Tibial artery (tissue), 4 donors: ENCODE measurements at regions not wholly inside any gene's neighbourhood (a gene's known extent, or its start where the extent isn't known, plus 50 kb on each side); places are given as distances from the start of the nearest gene placed in this dataset.
"Not testable (repeated sequence)": the region's sequence is repeated elsewhere in the genome, so short reads cannot be mapped to it uniquely, and the experiment has no call there.

Experiments used
- DNase-seq, 2 donors: peaks; one replicate each; pipeline ENCODE4 v3.0.0-alpha.2; 2019
- H3K27ac ChIP-seq, 2 donors: fragments of 200-600 bp; sonication (generic) in 1 of 2; 1 replicate in 1 of 2; 2 replicates in 1 of 2; pipeline ENCODE4 v1.5.1; 2018 to 2019; ENCODE audit warnings: mild to moderate bottlenecking in 1 of 2
- H3K27me3 ChIP-seq, 2 donors: fragments of 200-600 bp; sonication (generic) in 1 of 2; one replicate each; pipeline versions ENCODE4 v1.5.1 to v1.6.0; 2016 to 2019
- H3K36me3 ChIP-seq, 3 donors: fragments of 200-600 bp; sonication (generic) in 2 of 3; one replicate each; pipeline ENCODE4 v1.5.1; 2016 to 2019; ENCODE audit warnings: mild to moderate bottlenecking in 2 of 3
- H3K4me1 ChIP-seq, 4 donors: fragments of 200-600 bp; sonication (generic) in 2 of 4; 1 replicate in 3 of 4; 2 replicates in 1 of 4; pipeline ENCODE4 v1.5.1; 2016 to 2019
- H3K4me3 ChIP-seq, 2 donors: fragments of 200-600 bp; sonication (generic) in 1 of 2; 1 replicate in 1 of 2; 2 replicates in 1 of 2; pipeline ENCODE4 v1.5.1; 2018 to 2019; ENCODE audit warnings: mild to moderate bottlenecking in 2 of 2
- H3K9me3 ChIP-seq, 3 donors: fragments of 200-600 bp; sonication (generic) in 1 of 3; one replicate each; pipeline ENCODE4 v1.5.1; 2016 to 2019
- intact Hi-C: fragments of 100-400 bp; cut with DNase I; formaldehyde crosslinking; loops from one replicate; pipeline ENCODE4 v1.15.0; 2023; ENCODE audit warnings: low total_unique reads
- TF ChIP-seq, protein P1 (sequence below), 2 experiments: fragments of 200-600 bp in 1 of 2; fragments of 450-650 bp in 1 of 2; IDR thresholded peaks; one replicate each; pipeline ENCODE4 v1.5.1; 2017 to 2019; ENCODE audit warnings: antibody characterized with exemption in 2 of 2, mild to moderate bottlenecking in 1 of 2, moderate library complexity in 1 of 2

DNA sequence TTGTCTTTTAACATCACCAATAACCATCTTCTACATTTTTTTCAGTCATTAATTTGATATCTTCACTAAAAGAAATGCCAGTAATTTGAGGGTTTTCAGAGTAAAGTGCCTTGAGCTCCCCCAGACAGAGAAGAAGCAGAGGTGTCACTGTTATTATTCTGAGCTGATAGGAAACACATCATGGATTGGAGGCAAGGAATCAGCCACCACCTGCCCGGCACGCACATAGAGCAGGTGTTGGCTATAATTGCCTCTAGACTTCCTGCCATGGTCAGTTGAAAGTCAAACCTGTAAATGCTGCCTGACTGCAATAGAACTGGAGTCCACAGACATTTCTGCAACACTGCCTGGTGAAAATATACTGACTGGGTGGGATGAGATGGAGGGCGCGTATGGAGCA lies 776.6 kb downstream of the UQCRFS1 start:
- intact Hi-C loops = no loop called here
- H3K4me1 ChIP-seq = no peaks in the 10 kb centered on the region
- H3K9me3 ChIP-seq = no peaks in the 10 kb centered on the region
- H3K4me3 ChIP-seq = no peak overlapping the region
- no peak overlapping the region for H3K27ac ChIP-seq
- TF ChIP-seq, protein P1, sequence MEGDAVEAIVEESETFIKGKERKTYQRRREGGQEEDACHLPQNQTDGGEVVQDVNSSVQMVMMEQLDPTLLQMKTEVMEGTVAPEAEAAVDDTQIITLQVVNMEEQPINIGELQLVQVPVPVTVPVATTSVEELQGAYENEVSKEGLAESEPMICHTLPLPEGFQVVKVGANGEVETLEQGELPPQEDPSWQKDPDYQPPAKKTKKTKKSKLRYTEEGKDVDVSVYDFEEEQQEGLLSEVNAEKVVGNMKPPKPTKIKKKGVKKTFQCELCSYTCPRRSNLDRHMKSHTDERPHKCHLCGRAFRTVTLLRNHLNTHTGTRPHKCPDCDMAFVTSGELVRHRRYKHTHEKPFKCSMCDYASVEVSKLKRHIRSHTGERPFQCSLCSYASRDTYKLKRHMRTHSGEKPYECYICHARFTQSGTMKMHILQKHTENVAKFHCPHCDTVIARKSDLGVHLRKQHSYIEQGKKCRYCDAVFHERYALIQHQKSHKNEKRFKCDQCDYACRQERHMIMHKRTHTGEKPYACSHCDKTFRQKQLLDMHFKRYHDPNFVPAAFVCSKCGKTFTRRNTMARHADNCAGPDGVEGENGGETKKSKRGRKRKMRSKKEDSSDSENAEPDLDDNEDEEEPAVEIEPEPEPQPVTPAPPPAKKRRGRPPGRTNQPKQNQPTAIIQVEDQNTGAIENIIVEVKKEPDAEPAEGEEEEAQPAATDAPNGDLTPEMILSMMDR (IDR thresholded peaks at IDR 0.05) = no peak
- H3K36me3 ChIP-seq = no peaks in the 10 kb centered on the region
- H3K27me3 ChIP-seq = no peaks in the 10 kb centered on the region
- no peak for DNase-seq

DNA sequence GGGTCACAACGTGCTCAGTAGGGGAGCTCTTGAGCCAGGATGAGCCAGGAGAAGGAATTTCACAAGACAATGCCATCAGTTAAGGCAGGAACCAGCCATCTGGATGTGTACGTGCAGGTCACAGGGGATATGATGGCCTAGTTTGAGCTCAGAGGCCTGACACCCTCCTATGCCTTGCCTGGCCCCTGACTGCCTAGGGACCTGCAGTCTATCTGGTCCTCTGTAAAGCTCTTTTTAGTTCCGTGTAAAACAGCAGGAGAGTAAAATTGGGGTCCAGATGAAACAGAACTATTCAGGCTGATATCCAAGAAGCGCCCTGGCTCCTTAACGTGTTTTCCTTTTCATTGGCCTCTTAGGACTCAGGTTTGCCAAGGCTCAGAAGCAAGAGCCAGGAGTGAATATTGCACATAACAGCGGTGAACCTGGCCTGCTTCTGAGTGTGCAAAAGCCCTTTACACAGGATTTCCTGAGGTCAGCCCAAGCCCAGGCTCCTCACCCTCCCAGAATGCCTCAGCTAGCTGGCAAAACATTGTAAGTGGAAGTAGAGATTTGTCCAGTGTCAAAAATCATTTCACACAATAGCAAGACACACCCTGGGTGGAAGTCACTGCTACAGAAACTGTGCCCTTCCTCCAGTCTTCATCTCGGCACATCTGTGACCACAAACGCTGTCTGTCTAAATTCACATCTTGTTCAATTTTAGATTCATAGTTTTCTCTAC lies 777.2 kb downstream of the UQCRFS1 start:
- no peak overlapping the region for H3K4me3 ChIP-seq
- H3K27me3 ChIP-seq = no peaks in the 10 kb centered on the region
- H3K4me1 ChIP-seq = no peaks in the 10 kb centered on the region
- no peak for DNase-seq
- no peaks in the 10 kb centered on the region for H3K36me3 ChIP-seq
- intact Hi-C loops = no loop called here
- H3K27ac ChIP-seq = no peak overlapping the region
- TF ChIP-seq, protein P1 (IDR thresholded peaks at IDR 0.05) = no peak
- no peaks in the 10 kb centered on the region for H3K9me3 ChIP-seq

DNA sequence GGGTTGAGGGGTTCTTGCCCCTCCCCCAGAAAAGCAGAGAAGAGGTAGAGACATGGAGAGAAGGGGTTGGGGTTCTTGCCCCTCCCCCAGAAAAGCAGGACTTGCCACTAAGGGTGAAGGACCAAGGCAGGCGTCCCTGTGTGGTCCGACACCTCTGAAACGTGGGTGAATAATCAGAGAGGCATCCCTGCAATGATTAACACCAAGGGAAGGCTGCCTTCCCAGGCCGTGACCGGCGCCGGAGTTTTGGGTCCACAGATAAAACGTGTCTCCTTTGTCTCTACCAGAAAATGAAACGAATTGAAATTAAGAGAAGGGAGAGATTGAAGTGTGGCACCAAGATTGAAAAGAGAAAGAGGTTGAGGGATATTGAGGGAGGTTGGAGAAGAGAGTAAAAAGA lies 778.2 kb downstream of the UQCRFS1 start:
- H3K27ac ChIP-seq, intact Hi-C loops: not testable (repeated sequence)

DNA sequence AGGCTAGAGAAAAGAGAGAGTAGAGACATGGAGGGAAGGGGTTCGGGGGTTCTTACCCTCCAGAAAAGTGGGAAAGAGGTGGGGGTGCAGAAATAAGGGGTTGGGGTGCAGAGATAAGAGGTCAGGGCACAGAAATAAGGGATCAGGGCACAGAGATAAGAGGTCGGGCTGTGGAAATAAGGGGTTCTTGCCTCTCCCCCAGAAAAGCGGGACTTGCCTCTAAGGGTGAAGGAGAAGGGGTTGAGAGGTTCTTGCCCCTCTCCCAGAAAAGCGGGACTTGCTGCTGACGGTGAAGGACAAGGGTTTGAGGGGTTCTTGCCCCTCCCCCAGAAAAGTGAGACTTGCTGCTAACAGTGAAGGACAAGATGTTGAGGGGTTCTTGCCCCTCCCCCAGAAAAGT lies 778.6 kb downstream of the UQCRFS1 start:
- intact Hi-C loops, H3K4me3 ChIP-seq, DNase-seq, H3K27ac ChIP-seq, H3K27me3 ChIP-seq, H3K9me3 ChIP-seq, H3K4me1 ChIP-seq, H3K36me3 ChIP-seq: not testable (repeated sequence)

More for the DNA sequence above, 778.2 kb downstream of the UQCRFS1 start:
- not testable (repeated sequence) for H3K4me1 ChIP-seq, H3K4me3 ChIP-seq, H3K9me3 ChIP-seq, H3K36me3 ChIP-seq, H3K27me3 ChIP-seq, DNase-seq

DNA sequence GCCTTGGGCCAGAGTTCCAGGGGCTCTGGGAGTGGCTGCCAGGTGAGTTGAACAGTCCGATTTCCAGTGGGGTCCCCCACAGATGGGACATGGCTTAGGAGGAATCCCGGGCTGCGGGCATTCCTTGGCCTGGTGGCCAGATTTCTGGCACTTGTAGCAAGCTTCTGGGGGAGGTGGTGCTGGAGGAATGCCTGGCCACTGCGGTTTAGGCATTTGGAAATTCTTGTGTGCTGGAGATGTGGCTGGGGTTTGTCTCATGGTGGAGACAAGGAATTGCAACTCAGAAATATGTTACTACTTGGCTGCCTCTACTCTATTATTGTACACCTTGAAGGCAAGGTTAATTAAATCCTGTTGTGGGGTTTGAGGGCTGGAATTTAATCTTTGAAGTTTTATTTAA lies 779.8 kb downstream of the UQCRFS1 start:
- H3K36me3 ChIP-seq, H3K27me3 ChIP-seq, H3K4me1 ChIP-seq, intact Hi-C loops, H3K4me3 ChIP-seq, H3K27ac ChIP-seq, DNase-seq, H3K9me3 ChIP-seq: not testable (repeated sequence)

DNA sequence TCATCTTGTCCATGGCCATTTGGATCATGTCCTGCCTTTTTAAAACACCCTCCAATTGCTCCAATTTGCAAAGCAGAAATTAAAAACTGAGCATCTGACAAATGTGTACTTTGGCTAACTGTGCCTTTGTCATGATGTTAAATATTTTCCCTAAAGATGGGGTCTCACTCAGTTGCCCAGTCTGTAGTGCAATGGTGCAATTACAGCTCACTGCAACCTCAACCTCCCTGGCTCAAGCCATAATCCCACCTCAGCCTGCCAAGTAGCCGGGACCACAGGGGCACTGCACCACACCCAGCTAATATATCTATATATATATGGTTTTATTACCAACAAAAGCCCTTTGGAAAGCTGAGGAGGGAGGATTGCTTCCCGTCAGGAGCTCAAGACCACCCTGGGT lies 782.7 kb downstream of the UQCRFS1 start:
- Histone ChIP-seq H3K9me3 (no peaks in the 10 kb centered on the region), H3K27me3 (no peaks in the 10 kb centered on the region), H3K36me3 (no peaks in the 10 kb centered on the region), H3K4me3 (no peak overlapping the region), H3K27ac (no peak overlapping the region), H3K4me1 (no peaks in the 10 kb centered on the region)
- no peak for DNase-seq
- intact Hi-C loops = no loop called here
- TF ChIP-seq, protein P1 (IDR thresholded peaks at IDR 0.05) = no peak

DNA sequence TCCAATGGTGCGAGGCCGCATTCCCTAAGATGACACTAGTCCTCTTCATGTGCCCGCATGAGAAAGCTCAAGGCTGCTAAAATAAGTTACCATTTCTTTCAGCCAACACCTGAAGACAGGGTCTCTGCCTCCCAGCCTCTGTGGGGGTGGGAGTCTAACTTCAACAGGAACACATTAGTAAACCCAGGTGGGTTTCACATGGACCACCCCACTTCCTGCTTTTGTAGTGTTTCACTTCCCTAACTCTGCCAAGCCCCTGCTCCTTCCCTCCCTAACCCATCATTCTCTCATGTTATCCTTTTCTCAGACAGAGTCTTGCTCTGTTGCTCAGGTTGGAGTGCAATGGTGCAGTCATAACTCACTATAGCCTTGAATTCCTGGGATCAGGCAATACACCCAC lies 783.6 kb downstream of the UQCRFS1 start:
- no peaks in the 10 kb centered on the region for H3K4me1 ChIP-seq
- H3K4me3 ChIP-seq = no peak overlapping the region
- DNase-seq = no peak

More for the DNA sequence above, 783.6 kb downstream of the UQCRFS1 start:
- H3K9me3 ChIP-seq = no peaks in the 10 kb centered on the region
- TF ChIP-seq, protein P1 (IDR thresholded peaks at IDR 0.05) = no peak
- H3K27me3 ChIP-seq = no peaks in the 10 kb centered on the region
- no peak overlapping the region for H3K27ac ChIP-seq
- H3K36me3 ChIP-seq = no peaks in the 10 kb centered on the region
- intact Hi-C loops = no loop called here
